Adrenal gland (tissue), 9 donors: ENCODE measurements at regions not wholly inside any gene's neighbourhood (a gene's known extent, or its start where the extent isn't known, plus 50 kb on each side); places are given as distances from the start of the nearest gene placed in this dataset.

Experiments used
- DNase-seq, 7 donors: peaks; one replicate each; pipeline ENCODE4 v3.0.0-alpha.2; 2019 to 2020
- H3K27ac ChIP-seq, 5 donors: fragments of 200-600 bp; sonication (generic) in 4 of 5; 1 replicate in 3 of 5; 2 replicates in 2 of 5; pipeline versions ENCODE4 v1.5.1 to v1.8.0; 2016 to 2020; ENCODE audit warnings: mild to moderate bottlenecking in 1 of 5
- H3K27me3 ChIP-seq: fragments of 200-600 bp; 2 replicates; pipeline ENCODE4 v1.8.0; 2021
- H3K36me3 ChIP-seq, 2 donors: fragments of 200-600 bp; replicated peaks in 1 of 2; 1 replicate in 1 of 2; 2 replicates in 1 of 2; pipeline versions ENCODE4 v1.5.1 to v1.8.0; 2018 to 2022
- H3K4me1 ChIP-seq, 2 donors: fragments of 200-600 bp; replicated peaks in 1 of 2; 1 replicate in 1 of 2; 2 replicates in 1 of 2; pipeline versions ENCODE4 v1.5.1 to v1.8.0; 2018 to 2021
- H3K4me3 ChIP-seq, 4 donors: fragments of 200-600 bp; sonication (generic) in 3 of 4; one replicate each; pipeline ENCODE4 v1.5.1; 2016 to 2018
- H3K9me3 ChIP-seq, 3 donors: fragments of 200-600 bp; sonication (generic) in 1 of 3; replicated peaks in 1 of 3; 1 replicate in 2 of 3; 2 replicates in 1 of 3; pipeline versions ENCODE4 v1.5.1 to v1.8.0; 2016 to 2021
- POLR2A ChIP-seq, 2 donors: fragments of 450-650 bp; IDR thresholded peaks; one replicate each; pipeline ENCODE4 v1.6.1; 2017; ENCODE audit warnings: antibody characterized with exemption in 2 of 2, mild to moderate bottlenecking in 2 of 2, moderate library complexity in 1 of 2
- WGBS, 4 donors: extraction: QIAGEN DNeasy Blood & Tissue Kit in 2 of 4; methylation state at CpG; one replicate each; pipeline versions ENCODE4 v1.1.5 to v1.1.7; 2013 to 2017; 5-methylcytosine and 5-hydroxymethylcytosine counted together
- intact Hi-C, 2 donors: fragments of 100-400 bp; cut with DNase I; formaldehyde crosslinking; loops; one replicate each; pipeline versions ENCODE4 v1.14.1 to v1.15.0; 2022 to 2023
- TF ChIP-seq, protein P1 (sequence below), 6 experiments: fragments of 450-650 bp in 4 of 6; fragments of 200-600 bp in 2 of 6; sonication (generic) in 1 of 6; IDR thresholded peaks; 1 replicate in 5 of 6; 2 replicates in 1 of 6; pipeline versions ENCODE4 v1.5.1 to v1.8.0; 2016 to 2021; ENCODE audit warnings: antibody characterized with exemption in 6 of 6, mild to moderate bottlenecking in 2 of 6, moderate library complexity in 1 of 6
- donor health status: healthy with polysubstance abuse.
- donor health status: Bipolar disorder and iron deficiency.
- donor health status: DM: yes; HTN: yes; CAD: no.
- donor health status: DM: no; HTN: no; CAD: no.
- donor health status: DM: no; HTN: no; CAD: no.

DNA sequence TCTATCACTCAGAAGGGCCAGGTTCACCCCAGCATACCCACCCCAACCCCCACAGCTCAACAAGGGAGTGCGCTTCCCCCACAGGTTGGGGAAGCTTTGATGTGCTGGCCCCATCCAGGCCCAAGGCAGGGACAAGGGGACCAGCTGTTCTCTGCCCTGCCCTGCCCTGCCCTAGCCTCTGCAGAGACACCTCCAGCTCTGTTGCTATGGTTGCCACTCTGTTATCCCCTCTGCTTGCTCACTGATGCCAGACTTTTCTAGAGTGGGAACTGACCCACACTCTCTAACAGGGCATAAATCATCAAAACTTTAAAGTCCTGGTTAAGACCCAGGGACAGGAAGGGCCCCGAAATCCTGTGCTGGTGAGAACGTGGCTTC lies 50.4 kb upstream of the ENPP7 start:
- no peaks in the 10 kb centered on the region for H3K9me3 ChIP-seq
- 63 to 73% (median 69%) methylated on average over 3 of the region's 3 CpGs for WGBS, 4 donors
- TF ChIP-seq POLR2A (IDR thresholded peaks at IDR 0.05): no peak
- TF ChIP-seq, protein P1, sequence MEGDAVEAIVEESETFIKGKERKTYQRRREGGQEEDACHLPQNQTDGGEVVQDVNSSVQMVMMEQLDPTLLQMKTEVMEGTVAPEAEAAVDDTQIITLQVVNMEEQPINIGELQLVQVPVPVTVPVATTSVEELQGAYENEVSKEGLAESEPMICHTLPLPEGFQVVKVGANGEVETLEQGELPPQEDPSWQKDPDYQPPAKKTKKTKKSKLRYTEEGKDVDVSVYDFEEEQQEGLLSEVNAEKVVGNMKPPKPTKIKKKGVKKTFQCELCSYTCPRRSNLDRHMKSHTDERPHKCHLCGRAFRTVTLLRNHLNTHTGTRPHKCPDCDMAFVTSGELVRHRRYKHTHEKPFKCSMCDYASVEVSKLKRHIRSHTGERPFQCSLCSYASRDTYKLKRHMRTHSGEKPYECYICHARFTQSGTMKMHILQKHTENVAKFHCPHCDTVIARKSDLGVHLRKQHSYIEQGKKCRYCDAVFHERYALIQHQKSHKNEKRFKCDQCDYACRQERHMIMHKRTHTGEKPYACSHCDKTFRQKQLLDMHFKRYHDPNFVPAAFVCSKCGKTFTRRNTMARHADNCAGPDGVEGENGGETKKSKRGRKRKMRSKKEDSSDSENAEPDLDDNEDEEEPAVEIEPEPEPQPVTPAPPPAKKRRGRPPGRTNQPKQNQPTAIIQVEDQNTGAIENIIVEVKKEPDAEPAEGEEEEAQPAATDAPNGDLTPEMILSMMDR (IDR thresholded peaks at IDR 0.05): no peak
- H3K27ac ChIP-seq: no peak overlapping the region
- intact Hi-C loops: no loop called here
- no peak overlapping the region for H3K4me3 ChIP-seq
- H3K36me3 ChIP-seq: no peaks in the 10 kb centered on the region
- no peaks in the 10 kb centered on the region for H3K4me1 ChIP-seq
- H3K27me3 ChIP-seq: peaks cover 3% of the 10 kb centered on the region
- DNase-seq: no peak

DNA sequence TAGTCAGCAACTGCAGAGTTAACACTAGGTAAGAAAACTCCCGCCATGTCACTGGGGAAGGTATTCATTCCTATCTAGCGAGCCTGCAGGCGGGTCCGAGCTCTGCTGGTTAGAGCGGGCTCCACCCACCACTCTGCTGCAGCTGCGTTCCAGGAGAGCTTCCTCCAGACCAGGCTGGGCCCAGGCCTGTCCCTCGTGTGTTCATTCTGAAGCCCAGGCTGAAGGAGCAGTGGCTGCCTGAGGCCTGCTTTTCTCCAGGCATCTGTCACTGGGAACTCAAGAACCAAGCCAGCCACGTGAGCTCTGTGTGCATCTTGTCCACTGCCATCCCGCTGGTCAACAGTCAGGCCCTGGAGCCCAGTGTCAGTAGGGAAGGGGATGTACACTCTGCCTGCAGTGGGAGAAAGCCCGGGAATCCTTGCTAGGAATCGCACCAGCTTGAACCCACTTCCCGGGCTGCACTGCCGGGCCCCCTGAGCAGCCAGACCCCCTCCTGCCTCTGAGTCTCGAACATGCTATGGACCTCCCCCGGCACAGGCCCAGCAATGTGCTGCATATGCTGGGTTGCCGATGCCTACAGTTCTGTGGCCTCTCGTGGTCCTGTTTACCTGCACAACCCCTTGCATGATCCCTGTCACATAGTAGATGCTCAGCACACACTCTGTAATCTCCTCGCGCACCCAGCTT lies 51.0 kb upstream of the ENPP7 start:
- intact Hi-C loops: no loop called here

DNA sequence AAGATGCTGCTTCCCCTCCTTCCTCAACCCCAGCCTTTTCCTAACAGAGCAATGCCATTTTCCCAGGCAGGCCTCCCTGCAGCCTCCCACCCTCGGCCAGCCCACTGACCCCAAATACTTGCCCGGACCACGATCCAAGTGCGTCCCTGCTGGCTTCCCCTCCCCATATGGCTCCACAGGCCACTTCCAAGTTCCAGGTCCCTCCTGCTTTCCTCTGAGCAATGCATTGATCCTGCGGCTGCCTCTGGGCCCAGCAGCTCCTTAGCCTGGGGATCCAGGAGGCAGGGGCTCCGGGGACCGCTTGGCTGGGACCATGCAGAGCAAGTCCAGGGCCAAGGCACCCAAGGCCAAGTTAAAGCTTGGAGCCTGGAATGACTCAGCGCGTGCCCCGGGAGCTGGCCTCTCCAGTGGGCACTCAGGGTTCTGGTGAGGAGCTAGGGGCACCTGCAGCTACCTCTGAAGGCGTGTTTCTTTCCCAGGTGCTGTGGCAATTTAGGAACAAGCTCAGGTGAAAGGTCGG lies 51.9 kb upstream of the ENPP7 start:
- TF ChIP-seq, protein P1 (IDR thresholded peaks at IDR 0.05): no peak
- no peak for TF ChIP-seq POLR2A (IDR thresholded peaks at IDR 0.05)
- WGBS, 4 donors: 54 to 63% (median 59%) methylated on average over 11 to 12 of the region's 12 CpGs

More for the DNA sequence above, 51.0 kb upstream of the ENPP7 start:
- H3K9me3 ChIP-seq: no peaks in the 10 kb centered on the region
- no peak for DNase-seq
- H3K36me3 ChIP-seq: no peaks in the 10 kb centered on the region
- no peak overlapping the region for H3K27ac ChIP-seq
- no peak overlapping the region for H3K4me3 ChIP-seq
- no peaks in the 10 kb centered on the region for H3K27me3 ChIP-seq
- TF ChIP-seq, protein P1 (IDR thresholded peaks at IDR 0.05): no peak
- TF ChIP-seq POLR2A (IDR thresholded peaks at IDR 0.05): no peak
- 86 to 92% (median 91%) methylated on average over 16 to 19 of the region's 19 CpGs for WGBS, 4 donors
- no peaks in the 10 kb centered on the region for H3K4me1 ChIP-seq

DNA sequence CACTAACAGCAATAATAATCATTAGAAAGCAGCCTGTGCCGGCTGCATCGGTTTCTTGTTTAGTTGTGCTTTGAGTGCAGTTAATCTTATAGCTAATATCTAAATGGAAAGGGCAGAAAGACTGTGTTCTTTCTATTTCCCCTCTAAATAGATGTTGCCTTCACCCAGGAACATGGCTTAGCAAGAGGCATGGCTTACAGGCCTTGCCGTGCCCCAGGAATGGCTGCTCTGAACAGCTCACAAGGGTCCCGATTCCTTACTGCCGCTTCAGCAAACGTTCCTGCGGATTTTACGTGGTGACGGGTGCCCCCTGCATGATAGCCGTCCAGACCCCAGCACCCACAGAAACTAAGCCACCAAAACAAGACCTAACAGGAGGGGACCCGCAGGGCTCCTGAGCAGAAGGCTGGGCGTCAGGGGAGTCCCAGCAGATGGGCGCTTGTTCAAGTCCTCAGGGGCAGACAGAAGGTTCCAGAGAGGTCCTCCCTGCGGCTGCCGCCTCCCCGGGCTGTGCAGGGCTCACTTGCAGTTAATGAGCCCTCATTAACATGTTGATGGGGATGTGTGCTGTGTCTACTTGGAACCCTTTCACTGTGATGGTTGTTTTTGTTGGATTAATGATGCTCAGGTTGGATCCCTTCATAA lies 52.5 kb upstream of the ENPP7 start:
- no peak overlapping the region for H3K4me3 ChIP-seq
- no peak for TF ChIP-seq POLR2A (IDR thresholded peaks at IDR 0.05)
- TF ChIP-seq, protein P1 (IDR thresholded peaks at IDR 0.05): no peak
- intact Hi-C loops: no loop called here

More for the DNA sequence above, 51.9 kb upstream of the ENPP7 start:
- H3K27ac ChIP-seq: no peak overlapping the region
- H3K9me3 ChIP-seq: peaks cover 0 to 2% (median 0%) of the 10 kb centered on the region in 3 donors
- DNase-seq: no peak
- no peaks in the 10 kb centered on the region for H3K27me3 ChIP-seq
- H3K36me3 ChIP-seq: no peaks in the 10 kb centered on the region
- no peaks in the 10 kb centered on the region for H3K4me1 ChIP-seq
- intact Hi-C loops: no loop called here
- no peak overlapping the region for H3K4me3 ChIP-seq

More for the DNA sequence above, 52.5 kb upstream of the ENPP7 start:
- Histone ChIP-seq H3K9me3 (peaks cover 0 to 8% (median 0%) of the 10 kb centered on the region in 3 donors), H3K4me1 (no peaks in the 10 kb centered on the region), H3K27ac (no peak overlapping the region), H3K36me3 (no peaks in the 10 kb centered on the region), H3K27me3 (no peaks in the 10 kb centered on the region)
- DNase-seq: no peak
- 77 to 93% (median 83%) methylated on average over 8 to 16 of the region's 16 CpGs for WGBS, 4 donors
